Right kidney (tissue), 1 donor: ENCODE measurements at regions not wholly inside any gene's neighbourhood (a gene's known extent, or its start where the extent isn't known, plus 50 kb on each side); places are given as distances from the start of the nearest gene placed in this dataset.

ENCODE experiments used
- DNase-seq: peaks from one replicate; pipeline ENCODE4 v3.0.0-alpha.2; 2016

DNA sequence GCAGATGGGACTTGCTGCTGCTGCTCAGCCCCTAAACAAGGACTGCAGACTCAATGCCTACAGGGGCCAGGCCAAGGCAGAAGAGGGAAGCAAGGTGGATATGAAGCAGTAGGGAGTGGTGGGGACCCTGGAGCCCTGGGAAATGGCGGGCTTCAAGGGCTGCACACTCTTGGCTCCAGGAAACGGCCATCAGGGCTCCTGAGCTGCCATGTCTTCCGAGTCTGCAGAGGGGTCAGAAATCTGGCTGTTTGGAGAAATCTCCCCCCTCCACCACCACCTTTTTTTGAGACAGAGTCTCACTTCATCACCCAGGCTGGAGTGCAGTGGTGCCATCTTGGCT, 169.1 kb downstream of the KATNIP start:
- DNase-seq = no peak

DNA sequence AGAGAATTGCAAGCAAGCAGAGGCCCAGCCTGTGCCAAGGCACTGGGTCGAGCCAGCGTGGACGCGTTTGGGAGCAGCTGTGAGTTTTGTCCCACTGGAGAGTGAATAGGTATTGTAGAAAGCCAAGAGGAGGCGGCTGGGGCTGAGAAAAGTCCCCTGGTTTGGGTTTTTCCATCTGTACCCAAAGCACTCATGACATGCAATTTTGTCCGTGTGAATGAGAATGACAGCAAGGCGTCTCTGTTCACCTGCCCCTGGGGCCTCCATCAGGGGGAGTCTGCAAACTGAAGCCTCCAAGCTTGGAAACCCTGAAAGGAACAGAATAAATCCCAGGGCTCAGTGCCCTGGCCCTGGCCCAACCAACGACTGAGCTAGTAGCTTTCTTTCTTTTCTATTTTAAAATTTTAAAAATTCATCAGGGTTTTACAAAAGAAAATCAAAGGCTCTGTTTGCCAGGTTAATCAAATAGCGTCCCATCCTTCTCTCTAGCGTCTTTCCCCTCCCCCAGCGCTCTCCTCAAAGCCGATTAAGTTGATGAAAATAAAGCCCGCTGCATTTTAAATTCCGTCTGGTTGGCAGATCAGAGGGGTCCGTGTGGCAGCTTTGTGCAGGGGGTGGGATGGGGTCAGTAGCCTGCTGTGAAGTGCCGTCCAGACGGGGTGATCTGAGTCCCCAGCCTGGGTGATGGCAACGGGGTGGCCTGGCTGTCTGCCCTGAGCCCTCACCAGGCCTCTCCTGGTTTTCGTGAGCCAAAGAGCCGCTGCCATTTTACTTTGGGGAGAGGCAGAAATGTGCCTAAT, 171.0 kb downstream of the KATNIP start:
- DNase-seq = no peak

DNA sequence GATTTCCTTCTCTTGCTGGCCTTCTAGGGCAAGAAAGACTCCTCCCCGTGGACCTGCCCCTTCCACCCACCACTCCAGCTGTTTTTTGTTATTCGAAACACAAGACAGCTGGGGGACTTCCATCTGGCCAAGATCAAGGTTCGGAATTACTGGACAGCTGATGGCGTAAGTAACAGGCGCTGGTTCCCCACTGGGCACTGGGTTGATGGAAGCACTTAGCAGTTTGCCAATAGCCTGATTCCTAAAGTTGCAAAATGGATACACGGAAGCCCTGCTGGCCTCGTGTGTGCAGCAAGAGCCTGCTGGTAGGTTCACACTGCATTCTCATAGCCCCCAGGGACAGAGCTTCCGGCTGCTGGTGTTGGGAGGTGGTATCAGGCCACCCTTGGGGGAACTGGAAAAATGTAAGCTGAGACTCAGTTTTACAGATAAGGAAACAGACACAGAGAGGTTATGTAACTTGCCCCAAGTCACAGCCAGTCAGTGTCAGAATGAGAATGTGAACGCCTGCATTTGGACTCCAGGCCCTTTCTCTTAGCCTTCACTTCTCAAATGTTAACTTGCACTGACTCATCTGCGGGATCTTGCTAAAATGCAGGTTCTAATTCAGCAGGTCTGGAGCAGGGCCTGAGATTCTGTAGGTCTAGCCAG, 171.7 kb downstream of the KATNIP start:
- DNase-seq = no peak

DNA sequence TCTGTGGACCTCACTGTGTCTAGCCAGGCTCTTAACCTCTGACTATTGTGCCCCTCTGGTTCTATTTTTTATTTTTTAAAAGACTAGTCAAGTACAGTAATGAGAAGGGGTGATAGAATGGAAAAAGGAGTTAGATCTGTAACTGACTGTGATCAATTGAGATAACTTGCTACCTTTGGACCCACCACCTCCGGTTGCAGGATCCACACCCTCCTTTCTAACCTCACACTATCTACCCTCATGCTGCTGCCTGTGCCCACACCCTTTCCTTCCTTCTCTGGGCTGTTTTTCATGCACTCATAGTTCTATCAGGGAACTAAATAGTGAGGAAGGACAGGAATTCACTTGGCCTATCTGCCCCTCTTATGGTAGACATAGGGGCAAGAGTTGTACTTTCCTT, 172.3 kb downstream of the KATNIP start:
- DNase-seq = no peak

DNA sequence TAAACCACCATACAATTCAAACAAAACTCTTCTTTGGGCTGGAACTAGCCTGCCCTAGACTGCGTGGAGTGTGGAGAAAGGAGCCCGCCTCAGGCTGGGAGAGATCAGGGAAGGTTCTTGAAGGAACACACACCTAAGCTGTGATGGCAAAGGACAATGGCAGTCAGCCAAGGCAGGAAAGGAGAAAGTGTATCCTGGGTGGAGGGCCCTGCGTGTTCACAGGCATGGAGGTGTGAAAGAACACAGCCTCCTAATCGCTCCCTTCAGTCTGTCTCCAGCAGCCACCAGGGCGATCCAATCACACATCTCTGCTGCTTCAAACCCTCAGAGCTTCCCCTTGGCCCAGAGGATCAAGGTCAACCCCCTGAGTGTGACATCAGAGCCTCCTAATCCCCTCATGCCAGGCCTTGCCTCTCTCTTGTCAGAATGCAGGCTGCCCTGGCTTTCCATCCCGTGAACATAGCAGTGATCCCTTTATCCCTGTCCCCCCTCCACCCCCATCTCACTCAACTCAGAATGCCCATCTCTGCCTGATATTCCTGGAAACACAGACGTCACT, 173.0 kb downstream of the KATNIP start:
- no peak for DNase-seq

DNA sequence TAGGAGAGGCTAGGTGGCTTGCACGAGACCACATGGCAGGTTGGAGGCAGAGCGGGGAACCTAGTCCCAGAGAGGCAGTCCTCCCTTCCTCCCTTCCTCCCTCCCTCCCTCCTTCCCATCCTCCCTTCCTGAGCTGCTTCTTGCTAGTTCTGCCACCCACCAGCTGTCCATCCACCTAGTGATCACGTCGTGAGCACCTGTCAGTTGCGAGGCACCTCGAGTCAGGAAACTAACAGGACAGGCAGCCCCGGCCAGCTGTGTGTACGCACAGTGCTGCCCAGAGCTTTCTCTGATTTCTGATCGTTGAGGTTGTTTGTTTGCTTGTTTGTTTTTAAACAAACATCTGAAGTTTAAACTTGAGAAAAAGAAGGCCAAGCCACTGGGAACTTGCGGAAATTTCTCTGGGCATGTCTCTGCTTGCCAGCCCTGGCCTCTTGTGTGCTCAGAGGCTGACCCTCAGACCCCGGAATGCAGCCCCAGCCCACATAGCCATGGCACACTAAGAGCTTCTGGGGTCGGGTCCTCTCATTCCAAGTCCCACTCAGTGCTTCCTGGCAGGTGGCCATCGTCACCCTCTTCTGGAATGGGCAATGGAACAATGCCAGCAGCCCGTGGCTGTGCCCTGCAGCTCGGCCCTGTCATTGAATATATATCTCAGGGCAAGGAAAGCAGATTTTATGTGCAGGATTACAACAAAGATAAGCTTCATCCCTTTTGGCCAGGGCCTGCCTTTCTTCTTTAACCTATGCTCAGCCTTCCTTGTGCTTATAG, 174.0 kb downstream of the KATNIP start:
- no peak for DNase-seq

DNA sequence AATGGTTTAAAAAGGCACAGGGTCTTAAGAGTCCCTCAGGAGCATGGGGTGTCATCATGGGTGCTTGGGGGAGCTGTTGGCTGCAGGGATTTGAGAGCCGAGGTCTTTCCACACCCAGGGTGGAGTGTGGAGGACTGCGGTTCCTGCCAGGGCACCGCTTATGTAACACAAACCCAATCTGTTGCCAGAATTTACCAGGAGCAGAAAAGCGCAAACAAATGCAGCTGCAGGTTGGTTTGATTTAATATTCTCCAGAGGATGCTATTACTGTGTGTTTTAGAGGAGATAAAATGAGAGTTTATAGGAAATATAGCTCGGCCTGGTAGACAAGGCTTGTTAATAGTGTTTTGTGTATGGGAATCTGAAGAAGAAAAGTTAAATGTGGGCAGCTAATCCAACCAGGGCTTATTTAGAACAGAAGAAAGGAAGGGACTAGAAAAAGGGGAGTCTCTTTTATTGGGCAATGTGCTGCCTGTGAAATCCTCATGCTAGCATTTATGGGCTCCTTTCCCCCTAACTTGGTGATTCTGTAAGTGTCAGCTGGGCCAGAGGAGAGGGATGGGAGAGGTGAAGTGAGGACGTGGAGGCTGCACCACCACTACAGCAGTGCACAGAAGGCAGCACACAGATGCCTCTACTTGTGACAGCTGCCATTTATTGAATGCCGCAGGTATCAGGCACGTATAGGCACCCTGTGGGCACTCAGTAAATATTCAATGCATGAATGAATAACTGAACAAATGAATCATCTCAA, 174.7 kb downstream of the KATNIP start:
- no peak for DNase-seq

DNA sequence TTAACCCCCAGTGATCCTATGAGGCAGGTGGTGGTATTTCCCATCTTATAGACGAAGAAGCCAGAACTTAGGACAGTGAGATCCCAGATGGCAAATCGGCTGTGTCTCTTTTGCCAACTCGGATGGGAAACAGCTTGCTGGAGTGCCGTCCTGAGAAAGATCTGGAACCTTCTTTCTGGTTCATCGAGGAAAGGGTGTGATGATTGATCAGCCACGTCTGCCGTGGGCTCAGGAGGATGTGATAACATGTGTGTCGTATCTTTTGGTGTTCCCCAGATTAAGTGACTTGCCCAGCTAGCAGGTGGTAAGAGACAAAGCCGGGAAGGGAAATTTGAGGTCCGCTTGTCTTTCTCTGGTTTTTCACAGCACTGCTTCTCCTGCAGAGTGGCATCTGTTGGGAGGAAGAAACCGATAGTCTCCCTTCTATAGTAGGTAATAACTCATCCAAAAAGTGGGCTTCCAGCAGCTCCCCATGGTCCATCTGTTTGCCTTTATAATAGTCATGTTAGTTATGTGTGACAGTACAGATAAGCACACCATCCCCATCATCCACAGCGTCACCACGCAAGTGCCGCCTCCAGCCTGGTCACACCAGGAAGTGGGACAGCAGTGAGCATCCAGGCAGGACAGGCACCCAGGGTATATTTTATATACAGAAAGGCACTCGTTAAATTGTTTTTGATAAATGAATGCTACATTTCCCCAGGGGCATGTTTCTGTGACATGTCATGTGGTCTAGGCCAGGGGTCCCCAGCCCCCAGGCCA, 175.5 kb downstream of the KATNIP start:
- no peak for DNase-seq

DNA sequence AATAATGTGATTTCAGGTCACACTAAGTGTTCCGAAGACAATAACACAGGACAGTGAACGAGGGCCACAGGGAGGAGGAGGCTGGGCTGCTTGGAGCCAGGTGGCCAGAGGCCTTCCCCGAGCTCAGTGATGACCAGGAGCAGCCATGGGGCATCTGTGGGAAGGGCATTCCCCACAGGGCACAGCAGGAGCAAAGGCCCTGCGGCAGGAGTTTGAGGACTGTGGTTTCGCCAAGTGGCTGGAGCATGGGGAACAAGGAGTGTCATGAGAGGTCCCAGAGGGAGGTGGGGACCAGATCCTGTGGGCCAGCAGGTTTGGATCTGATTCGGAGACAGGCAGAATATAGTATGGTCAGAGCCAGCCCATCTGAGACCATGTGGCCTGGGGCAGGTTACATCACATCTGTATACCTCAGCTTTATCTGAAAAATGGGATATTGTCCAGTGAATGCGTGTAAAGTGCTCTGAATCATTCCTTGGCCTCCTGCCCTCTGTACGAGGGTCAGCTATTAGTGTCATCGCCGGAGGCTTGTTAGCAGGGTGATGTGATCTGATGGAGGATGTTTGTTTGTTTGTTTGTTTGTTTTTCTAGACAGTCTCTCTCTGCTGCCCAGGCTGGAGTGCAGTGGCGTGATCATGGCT, 176.8 kb downstream of the KATNIP start:
- DNase-seq = no peak

DNA sequence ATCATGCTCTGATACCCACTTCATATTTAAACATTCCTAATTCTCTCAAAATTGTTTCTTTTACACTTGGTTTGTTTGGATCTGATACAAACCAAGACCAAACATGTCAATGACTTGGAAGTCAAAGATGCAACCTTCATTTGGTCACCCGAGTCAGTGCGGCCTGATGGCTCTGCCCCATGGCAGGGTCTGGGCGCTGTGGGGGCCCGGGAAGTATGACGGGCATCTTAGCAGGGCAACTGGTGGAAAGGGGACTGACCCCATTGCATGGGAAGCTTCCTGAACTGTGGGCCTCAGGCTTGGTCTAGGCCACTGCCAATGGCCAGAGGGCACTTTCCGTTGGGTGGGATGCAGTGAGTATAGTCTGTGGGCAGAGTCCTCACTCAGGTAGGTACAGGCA, 178.0 kb downstream of the KATNIP start:
- no peak for DNase-seq

DNA sequence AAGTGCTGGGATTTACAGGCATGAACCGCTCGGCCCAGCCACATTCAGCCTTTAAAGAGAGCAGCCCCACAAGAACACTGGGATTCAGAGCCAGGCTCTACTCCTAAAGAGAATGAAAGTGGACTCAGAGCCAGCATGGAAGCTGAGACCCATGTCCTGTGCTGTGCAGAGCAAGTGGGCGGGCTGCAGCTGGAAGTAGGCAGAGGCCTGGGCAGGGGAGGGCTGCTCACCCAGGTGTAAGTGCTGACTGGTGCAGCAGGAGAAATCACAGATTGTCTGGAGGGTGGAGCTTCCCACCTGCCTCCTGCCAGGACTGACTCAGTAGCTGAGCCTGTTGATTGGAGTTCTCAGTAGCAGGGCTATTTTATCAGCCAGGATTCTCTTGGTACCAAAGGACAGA, 178.7 kb downstream of the KATNIP start:
- no peak for DNase-seq

DNA sequence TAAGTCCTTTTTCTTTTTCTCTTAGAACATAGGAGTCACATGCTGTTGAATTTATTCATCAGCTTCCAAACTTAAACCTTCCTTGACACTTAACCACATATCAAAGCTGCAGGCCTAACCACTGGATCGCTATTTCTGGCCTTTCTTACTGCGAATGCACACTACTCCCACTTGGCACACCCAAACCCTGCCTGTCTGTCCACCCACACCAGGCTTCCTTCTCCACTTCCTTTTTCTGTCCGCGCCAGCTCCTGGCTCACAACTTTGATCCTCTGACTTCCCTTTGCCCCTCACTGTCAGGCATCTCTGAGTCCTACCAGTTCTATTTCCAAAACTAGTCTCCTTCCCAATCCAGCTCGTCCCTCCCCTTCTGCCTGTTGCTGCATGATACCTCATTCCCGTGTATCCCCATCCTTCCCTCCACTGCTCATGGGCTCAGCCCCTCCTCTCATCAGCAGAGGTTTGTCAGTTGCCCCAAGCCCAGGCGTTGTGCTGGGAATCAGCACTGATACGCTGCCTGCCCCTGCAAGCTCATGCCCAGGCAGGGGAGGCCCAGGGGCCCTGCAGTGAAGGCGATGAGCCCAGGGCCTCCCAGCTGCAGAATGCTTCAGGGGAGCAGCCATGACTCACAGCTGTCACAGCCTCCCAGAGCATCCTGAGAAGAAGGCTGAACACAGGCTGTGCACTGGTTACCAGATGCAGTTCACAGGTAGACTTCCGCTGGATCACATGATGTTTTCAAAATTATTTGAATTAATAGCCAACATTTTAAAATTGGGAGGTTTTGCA, 179.8 kb downstream of the KATNIP start:
- no peak for DNase-seq

DNA sequence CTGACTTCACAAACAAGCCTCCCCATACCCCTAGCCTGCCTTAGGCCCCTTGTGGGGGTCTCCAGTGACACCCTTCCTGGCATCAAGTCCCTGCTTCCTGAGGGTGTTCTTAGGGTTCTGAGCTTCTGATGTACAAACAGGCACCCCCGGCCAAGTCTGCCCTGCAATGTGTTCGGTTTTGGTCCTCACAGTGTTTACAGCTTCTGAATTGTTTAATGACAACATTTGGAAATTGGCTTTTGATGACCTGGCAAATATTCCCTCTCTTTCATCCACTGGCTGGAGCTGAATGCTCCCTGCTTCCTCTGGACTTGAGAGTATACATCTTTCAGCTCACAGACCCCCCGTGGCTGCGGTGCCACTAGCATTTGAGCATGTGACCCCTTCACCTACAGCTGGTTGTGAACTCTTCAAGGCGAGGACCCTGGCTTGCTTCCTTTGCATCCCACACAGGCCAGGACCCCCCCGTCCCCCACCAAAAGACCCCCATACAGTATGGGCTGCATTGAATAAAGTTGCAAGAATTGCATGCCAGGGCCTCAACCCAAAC, 180.8 kb downstream of the KATNIP start:
- no peak for DNase-seq

DNA sequence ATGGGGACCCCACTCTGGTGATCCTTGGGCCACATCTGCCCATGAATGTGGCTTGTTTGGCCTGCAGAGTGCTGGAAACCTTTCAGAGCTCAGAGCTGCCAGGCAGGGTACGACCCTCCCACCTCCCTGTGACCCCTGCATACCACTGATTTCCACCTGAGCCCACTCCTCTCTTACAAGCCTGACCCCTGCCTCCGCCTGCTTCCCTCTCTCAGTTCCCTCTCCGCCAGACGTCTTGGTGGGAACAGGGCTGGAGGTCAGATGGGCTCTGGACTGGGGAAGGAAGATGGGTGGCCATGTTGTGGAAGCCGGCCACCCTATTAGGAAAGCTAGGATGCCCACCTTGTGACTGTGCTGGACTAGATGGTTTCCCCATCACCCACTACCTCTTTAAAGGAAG, 185.1 kb downstream of the KATNIP start:
- no peak for DNase-seq

DNA sequence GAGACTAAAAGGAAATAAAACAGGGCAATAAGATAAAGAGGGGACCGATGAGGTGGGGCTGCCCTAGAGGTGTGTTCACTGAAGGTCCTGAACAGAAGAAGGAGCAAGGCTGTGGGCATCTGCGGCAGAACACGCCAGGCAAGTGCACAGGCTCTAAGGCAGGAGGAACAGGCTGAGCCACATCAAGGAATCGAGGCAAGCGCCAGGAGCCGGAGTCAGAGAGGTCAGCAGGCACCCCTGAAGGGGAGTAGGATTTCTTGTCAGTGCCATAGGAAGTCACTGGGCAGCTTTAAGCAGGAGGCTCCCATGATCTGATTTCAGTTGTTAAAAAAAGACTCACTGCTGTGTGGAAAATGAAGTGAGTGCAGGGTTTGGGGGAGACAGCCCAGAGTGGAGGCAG, 186.5 kb downstream of the KATNIP start:
- DNase-seq = no peak

DNA sequence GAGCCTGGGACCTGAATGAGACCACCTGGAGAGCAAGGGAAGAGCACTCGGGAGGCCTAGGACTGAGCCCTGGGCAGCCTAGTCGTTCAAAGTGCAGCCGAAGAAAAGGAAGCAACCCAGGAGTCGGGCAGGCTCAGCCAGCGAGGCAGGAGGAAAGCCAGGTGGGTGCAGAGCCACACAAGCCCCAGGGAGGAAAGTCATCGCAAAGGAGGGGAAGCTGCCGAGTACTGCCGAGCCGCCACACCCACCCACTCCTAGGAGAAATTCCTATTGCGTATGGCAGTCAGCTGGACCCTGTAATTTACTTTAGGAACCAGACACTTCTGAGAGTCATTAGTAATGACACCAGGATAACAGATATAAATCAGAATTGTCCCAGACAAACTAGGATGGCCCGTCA, 187.6 kb downstream of the KATNIP start:
- no peak for DNase-seq
